22Rv1 (cell line): ENCODE measurements at regions not wholly inside any gene's neighbourhood (a gene's known extent, or its start where the extent isn't known, plus 50 kb on each side); places are given as distances from the start of the nearest gene placed in this dataset.

Experiments
- CTCF ChIP-seq: fragments of 450-650 bp; IDR thresholded peaks from 2 replicates; pipeline ENCODE4 v1.5.1; 2017; ENCODE audit warnings: mild to moderate bottlenecking
- ZFX ChIP-seq: fragments of 450-650 bp; IDR thresholded peaks from 2 replicates; pipeline ENCODE4 v1.6.1; 2017; ENCODE audit warnings: antibody characterized with exemption, borderline replicate concordance

GRCh38 chr2:19456705-19457309 is 98.4 kb upstream of the OSR1 start:
- no peak for TF ChIP-seq CTCF
- TF ChIP-seq ZFX: no peak
